GM12878 (cell line): ENCODE measurements at regions not wholly inside any gene's neighbourhood (a gene's known extent, or its start where the extent isn't known, plus 50 kb on each side); places are given as distances from the start of the nearest gene placed in this dataset.

Experiments used
- ATAC-seq: fragments of 200-7000 bp; cut with Tn5 transposase; 3 replicates; pipeline ENCODE4 v1.9.1; 2020; ENCODE audit warnings: mild to moderate bottlenecking, moderate library complexity
- BruUV-seq: library from RNA; stranded (reverse); fragments of 400-500 nt; replicated peaks from 2 replicates; lab custom pipeline; 2021; lab: Mats Ljungman, UMichigan
- CTCF ChIA-PET: fragments of 300-600 bp; sonication (Branson Sonifier 250); formaldehyde crosslinking; extraction: SDS; loops from one replicate; lab custom pipeline; 2021; ENCODE audit warnings: inconsistent platforms; lab: Yijun Ruan, JAX
- POLR2A ChIA-PET: fragments of 350-600 bp; formaldehyde crosslinking; extraction: SDS; loops from one replicate; lab custom pipeline; 2021; ENCODE audit warnings: inconsistent platforms; lab: Charles Lee
- RAD21 ChIA-PET: fragments of 300-600 bp; sonication (Branson Sonifier 250); formaldehyde crosslinking; loops from one replicate; lab custom pipeline; 2023; ENCODE audit warnings: antibody characterized with exemption; ENCODE audit not compliant: unreplicated experiment; lab: Charles Lee
- SMC1A ChIA-PET: fragments of 300-600 bp; sonication (Branson Sonifier 250); formaldehyde crosslinking; loops from one replicate; lab custom pipeline; 2023; ENCODE audit not compliant: unreplicated experiment, uncharacterized antibody; lab: Charles Lee
- DNase-seq: peaks from one replicate; pipeline ENCODE4 v3.0.0-alpha.2; 2011; ENCODE audit warnings: low read depth, low spot score
- FAIRE-seq: peaks from 3 replicates; lab custom pipeline; 2011; peaks lifted over from hg19 to GRCh38; lab: Jason Lieb, UNC
- H2AFZ ChIP-seq: 2 replicates; pipeline ENCODE4 v1.6.0; 2011; ENCODE audit warnings: low read depth, low read length, control low read depth; ENCODE audit not compliant: control insufficient read depth
- H3K27ac ChIP-seq: 2 replicates; pipeline ENCODE4 v1.5.1; 2011; ENCODE audit warnings: control low read depth; ENCODE audit not compliant: control insufficient read depth, insufficient read depth
- H3K27me3 ChIP-seq, 2 experiments: replicated peaks in 1 of 2; 2 replicates each; pipeline versions ENCODE4 v1.6.0 to v1.6.1; 2011; ENCODE audit warnings: low read length in 1 of 2; ENCODE audit not compliant: control insufficient read depth in 2 of 2, insufficient read depth in 2 of 2
- H3K36me3 ChIP-seq, 2 experiments: 2 replicates each; pipeline ENCODE4 v1.5.1; 2011; ENCODE audit warnings: low read length in 1 of 2; ENCODE audit not compliant: control insufficient read depth in 2 of 2, insufficient read depth in 2 of 2
- H3K4me1 ChIP-seq: 2 replicates; pipeline ENCODE4 v1.6.1; 2011; ENCODE audit warnings: mild to moderate bottlenecking, low read length, moderate library complexity, mixed read lengths; ENCODE audit not compliant: control insufficient read depth, insufficient read depth
- H3K4me2 ChIP-seq: 2 replicates; pipeline ENCODE4 v1.6.0; 2011; ENCODE audit warnings: control low read depth; ENCODE audit not compliant: control insufficient read depth, insufficient read depth
- H3K4me3 ChIP-seq: fragments of 200-600 bp; sonication (generic); 2 replicates; pipeline ENCODE4 v1.5.1; 2016
- H3K79me2 ChIP-seq: 2 replicates; pipeline ENCODE4 v1.6.0; 2011; ENCODE audit warnings: low read length; ENCODE audit not compliant: control insufficient read depth, insufficient read depth
- H3K9ac ChIP-seq: 2 replicates; pipeline ENCODE4 v1.8.0; 2011; ENCODE audit warnings: low read length, control low read depth, mixed read lengths; ENCODE audit not compliant: control insufficient read depth, insufficient read depth
- H3K9me3 ChIP-seq: replicated peaks from 3 replicates; pipeline ENCODE4 v1.5.1; 2011; ENCODE audit warnings: mild to moderate bottlenecking, low read length; ENCODE audit not compliant: control insufficient read depth, insufficient read depth
- H4K20me1 ChIP-seq: 2 replicates; pipeline ENCODE4 v1.6.0; 2011; ENCODE audit not compliant: control insufficient read depth, insufficient read depth
- BCL11A ChIP-seq: IDR thresholded peaks from 2 replicates; pipeline ENCODE4 v1.6.1; 2011; ENCODE audit warnings: low read depth, low read length
- BMI1 ChIP-seq: fragments of 450-650 bp; IDR thresholded peaks from 2 replicates; pipeline ENCODE4 v1.6.1; 2016; ENCODE audit warnings: mild to moderate bottlenecking, moderate library complexity, borderline replicate concordance
- ESRRA ChIP-seq: IDR thresholded peaks from 2 replicates; pipeline ENCODE4 v1.6.1; 2012; ENCODE audit warnings: mild to moderate bottlenecking, low read length, improper control_type of control experiment
- EZH2 ChIP-seq: IDR thresholded peaks from 2 replicates; pipeline ENCODE4 v1.6.1; 2012; ENCODE audit warnings: low read depth, mild to moderate bottlenecking, control low read depth, inconsistent platforms, low read length, borderline replicate concordance; ENCODE audit not compliant: control insufficient read depth
- IRF4 ChIP-seq: IDR thresholded peaks from 2 replicates; pipeline ENCODE4 v1.6.1; 2011; ENCODE audit warnings: low read depth, low read length
- KDM1A ChIP-seq: fragments of 200-600 bp; sonication (generic); IDR thresholded peaks from 2 replicates; pipeline ENCODE4 v1.6.1; 2016; ENCODE audit warnings: borderline replicate concordance
- ZNF274 ChIP-seq: IDR thresholded peaks from one replicate; pipeline ENCODE4 v1.8.0; 2011; ENCODE audit not compliant: insufficient read length, insufficient read depth
- ZNF622 ChIP-seq: fragments of 450-650 bp; IDR thresholded peaks from 2 replicates; pipeline ENCODE4 v1.6.1; 2017; ENCODE audit warnings: mild to moderate bottlenecking, inconsistent platforms
- WGBS: methylation state at CpG from one replicate; pipeline ENCODE4 v1.1.6; 2016; ENCODE audit warnings: low lambda C conversion rate; ENCODE audit not compliant: insufficient replicate concordance, insufficient coverage; ENCODE audit errors: missing lambda C conversion rate; 5-methylcytosine and 5-hydroxymethylcytosine counted together
- in situ Hi-C: fragments of 300-500 bp; cut with MboI; formaldehyde crosslinking; loops from 9 replicates; pipeline ENCODE4 v1.14.3; 2018; ENCODE audit warnings: mixed read lengths
- intact Hi-C: fragments of 100-400 bp; cut with micrococcal nuclease; formaldehyde crosslinking; loops from one replicate; pipeline ENCODE4 v1.14.2; 2022; ENCODE audit not compliant: unreplicated experiment
- TF ChIP-seq, protein P1 (sequence below): fragments of 450-650 bp; conservative IDR thresholded peaks from 2 replicates; pipeline ENCODE4 v1.6.1; 2017; ENCODE audit warnings: mild to moderate bottlenecking, moderate library complexity

DNA sequence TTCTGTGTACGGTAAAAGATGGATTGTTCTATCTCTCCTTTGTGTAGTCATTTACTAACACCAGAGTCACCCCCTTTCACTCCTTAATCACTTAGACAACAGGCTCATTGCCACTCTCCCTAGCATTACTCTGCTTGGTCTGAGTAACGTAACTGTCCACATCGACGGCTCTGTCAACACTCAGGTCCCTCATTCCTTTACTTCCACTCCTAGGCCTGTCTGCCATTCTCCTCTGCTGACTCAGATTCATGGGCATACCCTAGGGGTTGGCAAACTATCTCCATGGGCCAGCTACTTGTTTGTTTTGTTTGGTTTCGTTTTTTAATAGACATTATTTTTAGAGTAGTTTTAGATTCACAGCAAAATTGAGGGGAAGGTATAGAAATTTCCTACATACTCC is 243.9 kb downstream of the NR4A2 start:
- Histone ChIP-seq H4K20me1 (no peaks in the 10 kb centered on the region), H3K79me2 (no peaks in the 10 kb centered on the region), H3K27me3 (no peaks in the 10 kb centered on the region), H3K9ac (no peak overlapping the region), H3K27ac (no peak overlapping the region), H3K36me3 (no peaks in the 10 kb centered on the region), H3K4me1 (no peaks in the 10 kb centered on the region), H3K4me3 (no peak overlapping the region), H3K4me2 (no peak overlapping the region), H3K9me3 (no peaks in the 10 kb centered on the region), H2AFZ (no peak overlapping the region)
- 27% methylated on average over 5 of the region's 5 CpGs for WGBS
- POLR2A ChIA-PET, result no interaction called here
- SMC1A ChIA-PET, result interaction anchor here (1.6 kb wide), 1 partner anchor 36 kb away, joined by 4 read pairs; no protein-coding TSS in a partner anchor
- intact Hi-C loops (no loop called here), in situ Hi-C loops (no loop called here)
- CTCF ChIA-PET, result no interaction called here
- RAD21 ChIA-PET, result no interaction called here
- TF ChIP-seq ESRRA, result no peak
- no peak for TF ChIP-seq KDM1A
- FAIRE-seq (no peak), ATAC-seq (no peak), DNase-seq (no peak)
- no TSS peak for BruUV-seq

DNA sequence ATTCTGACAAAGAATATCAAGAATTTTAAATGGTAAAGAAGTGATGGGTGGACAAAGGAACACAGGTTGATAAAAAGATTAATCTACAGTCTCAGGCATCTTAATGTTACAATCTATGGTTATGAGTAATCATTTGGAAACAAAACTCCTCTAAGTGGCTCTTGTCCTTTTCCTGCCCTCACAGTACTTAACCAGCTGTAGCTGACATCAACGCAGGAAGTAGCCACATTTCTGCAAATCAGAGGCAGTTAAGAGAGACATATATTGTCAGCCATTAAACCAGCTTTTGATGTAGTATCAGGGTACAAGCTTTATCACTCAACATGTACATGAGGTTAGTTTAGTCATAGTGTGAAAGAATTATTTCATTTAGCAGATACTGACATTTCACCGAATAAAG is 244.6 kb downstream of the NR4A2 start:
- no peaks in the 10 kb centered on the region for H3K4me1 ChIP-seq
- intact Hi-C loops, result no loop called here
- TF ChIP-seq ZNF274, result no peak
- no peak for TF ChIP-seq EZH2
- TF ChIP-seq BCL11A, result no peak
- TF ChIP-seq ZNF622, result no peak
- TF ChIP-seq, protein P1, sequence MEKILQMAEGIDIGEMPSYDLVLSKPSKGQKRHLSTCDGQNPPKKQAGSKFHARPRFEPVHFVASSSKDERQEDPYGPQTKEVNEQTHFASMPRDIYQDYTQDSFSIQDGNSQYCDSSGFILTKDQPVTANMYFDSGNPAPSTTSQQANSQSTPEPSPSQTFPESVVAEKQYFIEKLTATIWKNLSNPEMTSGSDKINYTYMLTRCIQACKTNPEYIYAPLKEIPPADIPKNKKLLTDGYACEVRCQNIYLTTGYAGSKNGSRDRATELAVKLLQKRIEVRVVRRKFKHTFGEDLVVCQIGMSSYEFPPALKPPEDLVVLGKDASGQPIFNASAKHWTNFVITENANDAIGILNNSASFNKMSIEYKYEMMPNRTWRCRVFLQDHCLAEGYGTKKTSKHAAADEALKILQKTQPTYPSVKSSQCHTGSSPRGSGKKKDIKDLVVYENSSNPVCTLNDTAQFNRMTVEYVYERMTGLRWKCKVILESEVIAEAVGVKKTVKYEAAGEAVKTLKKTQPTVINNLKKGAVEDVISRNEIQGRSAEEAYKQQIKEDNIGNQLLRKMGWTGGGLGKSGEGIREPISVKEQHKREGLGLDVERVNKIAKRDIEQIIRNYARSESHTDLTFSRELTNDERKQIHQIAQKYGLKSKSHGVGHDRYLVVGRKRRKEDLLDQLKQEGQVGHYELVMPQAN, result no peak
- TF ChIP-seq BMI1, result no peak
- no peak for TF ChIP-seq IRF4
- DNase-seq (no peak), FAIRE-seq (no peak), ATAC-seq (peak; percentile 34; the same call in 1 of the 3 replicates)
- H3K4me2 ChIP-seq, result no peak overlapping the region
- in situ Hi-C loops, result no loop called here
- RAD21 ChIA-PET, result no interaction called here
- H2AFZ ChIP-seq, result no peak overlapping the region
- WGBS, result 17% methylated on average over 2 of the region's 2 CpGs
- H3K36me3 ChIP-seq, result no peaks in the 10 kb centered on the region
- H4K20me1 ChIP-seq, result no peaks in the 10 kb centered on the region
- POLR2A ChIA-PET, result no interaction called here
- no TSS peak for BruUV-seq
- no peaks in the 10 kb centered on the region for H3K27me3 ChIP-seq
- H3K4me3 ChIP-seq, result no peak overlapping the region
- no peak overlapping the region for H3K27ac ChIP-seq
- H3K9me3 ChIP-seq, result no peaks in the 10 kb centered on the region
- CTCF ChIA-PET, result interaction anchor here (0.7 kb wide), 1 partner anchor 501 kb away, joined by 5 read pairs; no protein-coding TSS in a partner anchor
- SMC1A ChIA-PET, result interaction anchor here (0.7 to 1.6 kb wide), 4 partner anchors 12 to 501 kb away, joined by 3 to 4 read pairs (median 4); no protein-coding TSS in a partner anchor
- H3K79me2 ChIP-seq, result no peaks in the 10 kb centered on the region
- H3K9ac ChIP-seq, result no peak overlapping the region
